Stimulated activated CD4-positive, alpha-beta T cell treated with anti-CD3 and anti-CD28 coated beads, TNF-alpha, amount 100 ng/mL, for 48 hours (primary cell): ENCODE measurements at regions not wholly inside any gene's neighbourhood (a gene's known extent, or its start where the extent isn't known, plus 50 kb on each side); places are given as distances from the start of the nearest gene placed in this dataset.

Experiments used
- DNase-seq, 3 donors: peaks; one replicate each; pipeline ENCODE4 v3.0.0-alpha.2; 2020; ENCODE audit warnings: low read depth in 3 of 3

DNA sequence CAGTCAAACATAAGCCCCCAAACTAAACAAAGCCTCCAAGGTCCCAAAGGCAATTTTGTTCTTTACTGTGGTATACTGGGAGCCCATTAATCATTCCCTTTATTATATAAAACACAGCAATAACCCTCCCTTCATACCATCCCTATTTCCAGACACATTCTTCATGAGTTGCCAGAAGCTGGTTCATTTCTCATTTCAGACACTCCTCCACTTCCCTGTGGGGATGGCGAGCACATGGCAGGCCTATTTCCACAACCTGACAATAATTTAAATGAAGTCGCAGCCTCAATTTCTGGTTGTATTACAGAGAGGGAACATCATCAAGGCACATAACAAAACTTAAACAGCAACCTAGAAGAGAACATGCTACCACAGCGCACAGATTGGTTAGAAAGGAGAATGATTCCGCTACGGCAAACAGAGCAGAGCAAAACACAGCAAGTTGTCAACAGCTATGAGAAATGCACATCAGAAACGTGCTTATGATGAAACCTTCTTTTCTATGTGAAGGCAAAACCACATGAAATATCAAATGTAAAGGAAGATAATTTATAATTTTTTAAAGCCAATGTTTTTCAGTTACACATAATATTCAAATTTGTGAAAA, 63.3 kb upstream of the ARHGEF3 start:
- DNase-seq: no peak

DNA sequence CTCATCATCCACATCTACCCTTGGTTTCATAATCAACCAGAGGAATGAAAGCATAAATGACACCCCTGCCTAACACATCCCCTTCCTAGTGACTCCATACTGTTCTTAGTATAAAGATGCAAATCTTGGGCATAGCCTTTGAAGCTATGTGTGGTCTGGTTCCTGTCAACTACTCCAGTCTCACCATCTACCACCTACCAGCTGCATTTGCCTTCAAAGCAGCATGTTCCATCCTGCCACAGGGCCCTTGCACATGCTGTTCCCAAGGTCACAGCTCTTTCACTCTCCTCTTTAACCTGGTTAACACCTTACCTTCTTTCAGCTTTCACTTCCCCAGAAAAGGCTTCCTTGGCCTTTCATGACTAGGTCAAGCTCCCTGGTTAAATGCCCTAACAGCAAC, 62.3 kb upstream of the ARHGEF3 start:
- peak in 2 of 3 donors; percentile 46 to 49 for DNase-seq

DNA sequence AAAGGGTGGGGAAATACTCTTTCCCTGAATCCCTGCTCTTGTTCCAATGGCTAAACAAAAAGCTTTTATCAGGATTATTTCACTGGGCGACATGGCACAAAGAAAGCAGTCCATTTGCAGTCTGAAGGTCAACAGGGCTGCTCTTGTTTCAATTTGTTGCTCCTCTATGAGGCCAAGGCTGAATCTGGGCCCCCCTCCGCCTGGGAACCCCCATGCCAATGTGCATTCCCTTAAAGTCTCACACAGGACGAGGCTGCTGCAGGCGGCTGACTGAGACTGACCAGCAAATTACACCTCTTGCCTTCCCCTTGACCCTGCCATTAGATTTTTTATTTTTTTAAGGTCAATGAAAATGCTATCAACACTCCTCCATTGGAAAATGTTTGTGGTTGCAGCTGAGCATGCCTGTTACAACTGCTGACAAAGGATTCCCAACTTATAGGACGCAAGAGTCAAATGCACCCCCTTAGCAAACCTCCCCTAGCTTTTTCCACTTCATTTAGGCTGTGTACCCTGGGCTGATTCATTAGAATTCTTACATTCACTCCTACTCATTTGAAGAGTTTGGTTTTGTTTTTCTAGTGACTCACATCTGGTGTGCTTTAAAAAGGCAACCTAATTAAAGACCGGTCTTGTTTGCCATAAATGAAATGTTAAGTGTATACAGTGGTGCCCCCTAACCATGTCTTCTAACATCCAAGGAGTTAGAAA, 60.8 kb upstream of the ARHGEF3 start:
- no peak for DNase-seq

DNA sequence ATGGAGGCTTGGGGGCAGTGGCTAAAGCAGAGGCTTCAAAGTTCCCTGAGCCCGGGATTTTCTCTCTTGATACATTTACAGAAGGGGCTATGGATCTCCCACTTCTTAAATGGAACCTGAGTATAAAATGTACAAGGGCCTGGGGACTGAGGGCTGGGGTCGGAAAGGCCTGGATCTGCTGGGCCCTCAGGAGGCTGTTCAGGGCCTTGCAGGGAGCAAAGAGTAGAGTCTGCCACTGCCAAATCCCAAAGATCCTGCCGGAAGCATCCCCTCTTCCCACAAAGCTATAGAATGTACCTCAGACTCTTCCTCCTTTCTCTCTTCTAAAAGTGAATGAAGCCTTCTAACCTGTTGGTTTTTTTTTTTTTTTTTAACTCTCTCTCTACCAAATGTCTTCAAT, 59.8 kb upstream of the ARHGEF3 start:
- DNase-seq: no peak

DNA sequence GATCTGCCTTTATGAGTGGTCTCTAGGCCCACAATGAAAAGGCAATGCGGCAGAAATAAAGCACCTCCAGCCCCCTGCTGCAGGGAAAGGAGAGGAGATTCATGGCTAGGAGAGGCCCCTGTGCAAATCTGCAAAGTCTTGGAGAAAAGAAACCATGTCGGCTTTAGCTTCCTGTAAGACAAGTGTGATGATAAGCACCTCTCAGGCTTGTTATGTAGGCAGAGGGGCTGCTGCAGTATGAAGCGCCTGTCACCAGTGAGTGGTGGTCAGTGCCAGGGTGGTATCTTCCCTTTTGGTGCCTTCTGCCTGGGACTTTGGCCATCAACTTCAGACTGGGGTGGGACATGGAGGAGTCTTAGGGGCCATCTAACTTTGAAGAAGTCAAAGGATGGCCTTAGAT, 59.2 kb upstream of the ARHGEF3 start:
- no peak for DNase-seq

DNA sequence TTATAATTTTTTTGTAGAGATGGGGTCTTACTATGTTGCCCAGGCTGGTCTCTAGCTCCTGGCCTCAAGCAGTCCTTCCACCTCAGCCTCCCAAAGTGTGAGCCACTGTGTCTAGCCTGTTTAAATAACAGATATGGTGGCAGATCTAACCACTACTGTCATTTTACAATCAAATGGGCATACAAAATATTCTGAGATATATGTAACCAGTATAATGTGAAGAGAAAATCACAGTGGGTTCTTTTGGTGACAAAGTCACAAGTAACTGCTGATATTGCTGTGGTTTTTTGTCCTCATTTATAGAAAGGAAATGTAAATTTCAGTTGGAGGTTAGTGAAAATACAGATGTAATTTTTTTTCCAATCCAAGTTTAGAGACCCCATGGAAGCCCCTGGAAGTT, 58.6 kb upstream of the ARHGEF3 start:
- DNase-seq: no peak

DNA sequence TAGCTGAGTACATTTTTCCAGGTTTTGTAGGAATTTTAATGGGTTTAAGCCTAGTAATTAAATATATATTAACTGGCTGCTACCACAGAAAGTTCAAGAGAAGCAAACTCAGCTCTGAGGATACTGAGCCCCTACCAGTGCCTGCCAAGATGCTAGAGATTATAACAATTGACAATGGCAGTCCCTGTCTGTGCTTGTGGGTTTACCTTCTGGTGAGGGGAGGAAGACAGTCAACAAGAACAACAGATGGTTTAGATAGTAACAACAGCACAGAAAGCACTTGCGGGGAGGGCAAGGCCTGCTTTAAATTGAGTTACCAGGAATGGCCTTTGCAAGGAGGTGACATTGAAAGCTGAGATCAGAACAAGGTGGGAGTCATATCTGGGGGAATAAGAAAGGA, 56.6 kb upstream of the ARHGEF3 start:
- no peak for DNase-seq

DNA sequence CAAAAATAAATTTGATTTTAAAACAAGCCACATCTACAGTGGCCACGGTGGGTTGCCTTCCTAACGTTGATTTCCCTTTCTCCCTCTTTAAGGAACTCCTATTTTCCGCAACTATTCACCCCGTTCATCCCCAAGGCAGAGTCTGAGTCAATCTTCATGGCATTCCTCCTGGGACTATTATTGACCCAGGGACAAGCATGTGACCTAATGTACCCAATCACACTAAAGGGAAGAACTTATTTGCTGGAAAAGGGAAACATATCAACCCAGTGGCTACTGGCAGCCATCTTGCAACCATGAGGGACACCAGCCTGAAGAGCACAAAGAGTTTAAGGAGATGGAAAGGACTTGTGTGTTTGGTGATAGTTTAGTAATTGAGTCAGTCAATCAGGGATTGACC, 55.4 kb upstream of the ARHGEF3 start:
- no peak for DNase-seq

DNA sequence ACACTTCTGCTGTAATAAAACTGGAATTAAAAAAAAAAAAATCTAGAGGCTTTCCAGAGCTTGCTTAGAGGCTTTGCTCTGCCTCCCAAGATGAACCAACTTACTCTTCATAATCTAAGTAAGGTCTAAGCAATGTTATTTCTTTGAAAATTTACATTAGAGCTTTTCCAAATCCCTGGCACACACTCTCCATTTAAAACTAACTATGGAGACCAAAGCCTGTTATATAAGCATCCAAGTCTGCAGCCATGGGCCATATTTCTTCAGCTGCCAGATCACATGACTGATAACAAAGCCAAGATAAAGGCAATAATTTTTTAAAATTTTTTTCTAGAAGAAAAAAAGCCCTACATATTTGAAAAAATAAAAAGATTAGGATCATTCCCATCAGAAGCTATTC, 55.0 kb upstream of the ARHGEF3 start:
- DNase-seq: no peak

DNA sequence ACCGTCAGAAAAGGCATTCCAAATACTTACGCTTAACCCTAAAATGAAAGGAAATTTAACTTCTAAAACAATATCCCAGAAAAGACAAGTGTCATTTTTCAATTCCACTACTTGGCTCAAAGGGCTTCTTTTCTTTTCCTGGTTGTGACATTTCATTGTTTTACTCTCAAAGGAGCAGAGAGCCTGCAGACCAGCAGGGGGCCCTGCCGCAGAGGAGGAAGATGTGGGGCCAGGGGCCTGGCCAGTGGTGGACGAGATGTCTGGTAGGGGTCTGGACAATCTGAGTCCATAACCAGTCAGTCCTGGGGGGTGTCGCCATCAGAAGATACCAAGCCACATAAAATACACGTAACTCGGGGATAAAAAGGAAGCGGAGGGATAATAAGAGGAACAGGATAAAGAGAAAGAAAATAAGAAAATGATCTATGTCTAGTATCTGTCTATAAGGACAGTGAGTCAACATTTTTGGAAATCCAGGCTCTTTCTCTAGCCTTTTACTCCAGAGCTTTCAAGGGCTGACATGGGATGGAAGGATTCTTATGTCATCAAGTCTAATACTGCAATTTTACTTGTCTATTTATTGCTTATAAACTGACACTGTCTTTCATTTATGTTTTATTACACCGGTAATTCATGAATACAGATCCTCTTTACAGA, 54.2 kb upstream of the ARHGEF3 start:
- no peak for DNase-seq

DNA sequence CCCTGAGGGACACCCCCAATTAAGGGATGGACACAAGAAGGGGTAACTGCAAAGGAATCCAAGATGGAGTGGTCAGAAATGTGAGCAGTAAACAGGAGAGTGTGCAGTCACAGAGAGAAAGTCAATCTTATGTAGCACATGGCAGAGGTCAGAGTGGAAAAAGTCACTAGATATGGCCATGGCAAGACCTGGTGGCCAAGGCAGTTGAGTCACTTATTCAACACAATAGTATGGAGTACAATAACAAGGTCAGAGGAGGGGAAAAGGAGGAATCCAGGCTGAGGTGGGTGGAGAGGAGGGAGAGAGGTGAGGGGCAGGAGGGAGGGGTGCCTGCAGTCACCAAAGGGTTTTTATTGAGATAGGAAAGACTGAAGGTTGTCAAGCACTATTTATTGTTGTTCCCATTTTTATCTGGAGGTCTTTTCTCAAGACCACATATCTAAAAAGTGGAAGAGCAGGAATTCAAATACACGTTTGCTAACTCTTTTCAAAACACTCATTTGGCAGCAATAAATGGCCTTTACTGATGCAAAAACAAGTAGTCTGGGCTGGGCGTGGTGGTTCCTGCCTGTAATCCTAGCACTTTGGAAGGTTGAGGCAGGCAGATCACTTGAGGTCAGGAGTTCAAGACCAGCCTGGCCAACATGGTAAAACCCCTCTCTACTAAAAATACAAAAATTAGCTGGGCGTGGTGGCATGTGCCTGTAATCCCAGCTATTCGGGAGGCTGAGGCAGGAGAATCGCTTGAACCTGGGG, 53.3 kb upstream of the ARHGEF3 start:
- DNase-seq: no peak

DNA sequence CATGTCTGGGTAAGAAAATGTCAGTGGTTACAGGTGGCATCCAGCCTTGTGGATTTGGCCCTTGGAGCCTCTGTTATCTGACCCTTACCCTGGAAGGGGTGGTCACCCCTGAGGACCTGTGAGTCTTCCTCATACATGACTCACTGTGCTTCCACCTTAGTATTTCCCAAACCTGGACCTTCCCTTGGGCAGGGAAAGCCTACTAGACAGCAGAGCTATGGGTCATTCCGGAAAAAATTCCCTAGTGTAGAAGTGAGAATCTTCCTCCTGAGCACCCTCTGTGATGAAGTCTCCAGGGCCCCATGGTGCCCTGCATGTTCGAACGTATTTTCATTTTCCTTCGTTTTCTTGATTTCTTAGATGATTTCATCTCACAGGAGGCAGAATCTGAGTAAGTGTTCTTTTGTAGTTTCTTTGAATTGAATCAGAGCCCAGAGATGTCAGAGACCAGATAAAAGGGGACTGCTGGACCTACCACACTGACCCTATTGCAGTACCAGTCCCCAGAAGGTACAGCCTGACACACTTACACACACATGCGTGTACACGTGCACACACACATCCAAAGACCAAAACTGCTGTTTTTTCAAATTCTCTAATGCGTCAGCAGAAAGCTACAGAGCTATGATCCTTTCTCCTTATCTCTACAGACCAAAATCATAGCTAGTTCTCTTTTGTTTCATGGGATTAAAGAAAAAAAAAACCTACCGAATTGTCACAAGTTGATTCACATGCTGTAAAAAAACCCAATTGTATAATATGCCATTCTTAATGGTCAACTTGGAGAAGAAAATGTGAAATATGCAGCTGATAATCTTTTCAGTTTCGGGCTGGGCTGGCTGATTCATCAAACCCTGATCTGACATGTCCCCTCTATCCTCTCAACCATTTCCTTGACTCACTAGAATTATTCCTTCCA, 50.5 kb upstream of the ARHGEF3 start:
- no peak for DNase-seq
